Adrenal gland (tissue), 5 donors: ENCODE measurements at regions not wholly inside any gene's neighbourhood (a gene's known extent, or its start where the extent isn't known, plus 50 kb on each side); places are given as distances from the start of the nearest gene placed in this dataset.

Experiments
- CTCF ChIP-seq, 6 experiments: fragments of 450-650 bp in 4 of 6; fragments of 200-600 bp in 2 of 6; sonication (generic) in 1 of 6; IDR thresholded peaks; 1 replicate in 5 of 6; 2 replicates in 1 of 6; pipeline versions ENCODE4 v1.5.1 to v1.8.0; 2016 to 2021; ENCODE audit warnings: antibody characterized with exemption in 6 of 6, mild to moderate bottlenecking in 2 of 6, moderate library complexity in 1 of 6
- POLR2A ChIP-seq, 2 donors: fragments of 450-650 bp; IDR thresholded peaks; one replicate each; pipeline ENCODE4 v1.6.1; 2017; ENCODE audit warnings: antibody characterized with exemption in 2 of 2, mild to moderate bottlenecking in 2 of 2, moderate library complexity in 1 of 2
- donor health status: DM: no; HTN: no; CAD: no.

- TF ChIP-seq POLR2A (IDR thresholded peaks at IDR 0.05) (no peak), CTCF (IDR thresholded peaks at IDR 0.05) (no peak)
Observed at GRCh38 chr13:22929381-22930126, 251.2 kb upstream of the SGCG start.
